Stimulated activated CD8-positive, alpha-beta memory T cell treated with anti-CD3 and anti-CD28 coated beads, Interleukin-7, amount 100 ng/mL, for 24 hours (primary cell): ENCODE measurements at regions not wholly inside any gene's neighbourhood (a gene's known extent, or its start where the extent isn't known, plus 50 kb on each side); places are given as distances from the start of the nearest gene placed in this dataset.

Experiments
- DNase-seq: peaks from one replicate; pipeline ENCODE4 v3.0.0-alpha.2; 2020; ENCODE audit warnings: low read depth

DNA sequence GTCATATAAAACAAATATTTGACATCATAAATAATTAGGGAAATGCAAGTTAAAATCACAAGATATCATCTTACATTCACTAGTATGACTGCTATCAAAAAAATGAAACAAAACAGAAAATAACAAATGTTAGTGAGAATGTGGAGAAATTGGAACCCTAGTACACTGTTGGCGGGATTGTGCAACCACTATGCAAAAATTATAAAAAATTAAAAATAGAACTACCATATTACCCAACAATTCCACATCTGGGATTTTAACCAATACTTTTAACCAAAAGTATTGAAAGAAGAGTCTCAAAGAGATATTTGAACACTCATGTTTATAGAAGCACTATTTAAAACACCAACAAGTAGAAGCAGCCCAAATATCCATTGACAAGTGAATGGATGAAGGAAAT is 797.2 kb upstream of the ADAMTS5 start:
- no peak for DNase-seq

DNA sequence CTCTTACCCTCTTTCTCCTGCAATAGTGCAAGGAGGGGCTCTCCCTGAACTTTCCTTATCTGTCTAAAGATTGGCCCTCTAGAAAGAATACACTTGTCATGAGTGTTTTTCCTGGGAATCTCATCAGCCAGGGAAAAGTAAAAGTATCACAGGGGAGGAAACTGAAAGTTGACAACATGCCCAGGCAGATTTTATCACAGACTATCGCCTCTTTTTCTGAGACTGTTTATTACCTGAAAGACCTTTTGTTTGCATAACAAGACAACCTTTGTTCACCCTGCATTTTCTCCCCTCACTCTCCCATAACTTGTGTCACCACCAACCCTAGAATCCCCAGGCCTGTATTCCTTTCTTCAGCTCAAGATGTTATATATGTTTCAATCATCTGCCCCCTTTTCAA is 794.7 kb upstream of the ADAMTS5 start:
- DNase-seq = no peak

DNA sequence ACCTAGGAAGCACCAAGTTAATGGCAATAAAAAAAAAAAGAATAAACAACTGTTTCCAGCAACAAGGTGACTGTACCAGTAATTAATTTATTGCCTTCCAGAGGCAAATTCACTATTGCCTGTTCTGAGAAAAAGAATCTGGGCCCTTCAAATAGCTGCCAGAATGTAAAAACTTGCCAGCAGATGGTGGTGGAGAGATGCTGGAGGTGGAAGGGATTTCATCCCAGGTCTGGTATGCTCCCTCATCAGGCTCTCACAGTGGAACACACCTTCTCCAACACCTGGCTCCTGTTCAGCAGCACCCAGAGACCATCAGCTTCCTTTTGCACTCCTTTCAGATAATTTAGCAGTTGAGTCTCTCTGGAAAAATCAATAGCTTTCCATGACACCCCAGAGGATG is 792.9 kb upstream of the ADAMTS5 start:
- no peak for DNase-seq

DNA sequence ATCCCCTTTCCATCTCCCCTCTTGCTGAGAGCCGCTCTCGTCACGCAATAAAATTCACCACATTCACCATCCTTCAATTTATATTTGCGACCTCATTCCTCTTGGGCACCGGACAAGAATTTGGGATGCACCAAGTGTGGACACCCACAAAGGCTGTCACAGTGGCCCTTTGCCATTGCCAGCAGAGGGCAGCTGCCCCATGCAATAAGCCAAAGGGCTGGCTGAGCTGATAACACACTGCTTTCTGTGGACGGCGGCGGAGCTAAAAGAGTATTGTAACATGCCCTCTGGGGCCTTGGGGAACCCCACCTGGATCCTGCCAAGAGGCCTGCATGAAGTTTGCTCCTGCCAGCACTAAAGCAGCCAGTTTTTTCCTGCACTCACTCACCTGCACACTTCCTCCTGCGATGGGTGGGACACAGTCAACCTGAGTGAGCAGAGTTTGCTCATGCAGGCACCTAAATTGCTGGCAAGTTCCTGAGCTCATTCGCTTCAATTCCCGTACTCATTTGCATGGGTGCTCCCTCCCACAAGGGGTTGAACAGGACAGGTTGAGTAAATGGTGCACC is 792.3 kb upstream of the ADAMTS5 start:
- DNase-seq = no peak

DNA sequence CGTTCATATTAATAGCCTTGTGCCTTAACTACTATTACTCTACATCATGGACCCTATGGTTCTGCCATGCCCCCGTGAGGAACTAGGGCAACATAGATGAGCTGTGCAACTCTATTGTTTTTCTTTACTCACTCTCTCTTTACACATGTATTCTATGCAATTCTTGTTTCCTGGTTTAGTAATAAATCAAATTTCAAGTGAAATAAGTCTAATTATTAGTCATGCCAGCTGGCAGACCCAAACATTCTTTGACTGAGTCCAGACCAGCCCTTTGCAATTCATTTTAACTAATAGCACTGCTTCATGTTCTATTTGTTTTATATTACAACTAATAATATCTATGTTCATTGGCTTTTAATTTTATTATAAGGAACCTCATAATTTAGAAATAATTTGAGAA is 789.3 kb upstream of the ADAMTS5 start:
- no peak for DNase-seq

DNA sequence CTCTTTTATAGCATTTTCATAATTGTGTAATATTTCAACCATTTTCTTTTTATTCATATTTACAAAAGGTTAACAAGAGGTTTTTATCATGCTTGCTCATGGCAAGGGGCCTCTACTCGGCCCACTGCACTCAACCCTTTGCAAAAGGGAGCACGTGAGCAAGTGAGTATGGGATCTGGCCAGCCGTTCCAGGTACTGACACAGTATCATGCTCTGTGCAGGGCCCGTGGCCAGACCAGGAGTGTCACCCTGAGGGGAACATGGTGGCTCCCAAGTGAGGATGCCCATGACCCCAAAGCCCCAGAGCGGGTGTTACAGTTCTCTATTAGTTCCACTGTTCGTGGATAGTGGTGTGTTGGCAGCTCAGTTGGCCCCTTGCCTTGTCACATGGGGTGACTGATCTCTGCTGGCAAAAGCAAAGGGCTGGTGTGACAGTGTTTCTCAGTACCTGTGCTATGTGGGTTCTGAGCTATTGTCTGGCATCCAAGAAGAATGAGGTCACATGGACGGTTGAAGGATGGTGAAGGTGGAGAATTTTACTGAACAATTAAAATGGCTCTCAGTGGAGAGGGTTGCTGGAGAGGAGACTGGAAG is 777.2 kb upstream of the ADAMTS5 start:
- no peak for DNase-seq

DNA sequence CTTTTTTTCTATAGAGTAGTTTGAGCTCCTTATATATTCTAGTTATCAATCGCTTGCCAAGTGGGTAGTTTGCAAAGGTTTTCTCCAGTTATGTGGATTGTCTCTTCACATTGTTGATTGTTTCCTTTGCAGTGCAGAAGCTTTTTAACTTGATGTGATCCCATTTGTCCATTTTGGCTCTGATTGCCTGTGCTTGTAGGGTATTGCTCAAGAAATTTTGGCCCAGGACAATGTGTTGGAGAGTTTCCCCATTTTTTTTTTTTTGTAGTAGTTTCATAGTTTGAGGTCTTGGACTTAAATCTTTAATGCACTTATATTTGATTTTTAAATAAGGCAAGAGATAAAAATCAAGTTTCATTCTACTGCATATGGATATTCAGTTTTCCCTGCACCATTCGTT is 774.8 kb upstream of the ADAMTS5 start:
- DNase-seq = no peak

DNA sequence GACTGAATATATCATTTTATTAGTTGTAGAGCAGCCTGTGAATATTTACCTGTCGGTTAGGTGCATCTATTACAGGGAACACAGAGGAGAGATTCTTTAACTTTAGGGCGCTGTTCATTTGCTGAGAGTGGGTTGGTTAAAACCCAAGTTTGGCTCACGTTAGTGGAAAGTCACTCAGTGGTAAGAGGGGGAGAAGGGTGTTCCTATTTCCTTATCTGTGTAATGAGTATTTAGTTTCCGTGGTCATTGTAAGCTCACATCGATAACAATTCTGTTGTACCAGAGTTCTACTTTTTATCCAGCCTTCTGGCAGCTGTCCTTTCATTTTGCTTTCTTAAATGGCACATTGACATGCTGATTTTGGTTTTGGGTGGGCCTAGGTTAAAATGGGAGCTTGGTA is 773.2 kb upstream of the ADAMTS5 start:
- DNase-seq = no peak

DNA sequence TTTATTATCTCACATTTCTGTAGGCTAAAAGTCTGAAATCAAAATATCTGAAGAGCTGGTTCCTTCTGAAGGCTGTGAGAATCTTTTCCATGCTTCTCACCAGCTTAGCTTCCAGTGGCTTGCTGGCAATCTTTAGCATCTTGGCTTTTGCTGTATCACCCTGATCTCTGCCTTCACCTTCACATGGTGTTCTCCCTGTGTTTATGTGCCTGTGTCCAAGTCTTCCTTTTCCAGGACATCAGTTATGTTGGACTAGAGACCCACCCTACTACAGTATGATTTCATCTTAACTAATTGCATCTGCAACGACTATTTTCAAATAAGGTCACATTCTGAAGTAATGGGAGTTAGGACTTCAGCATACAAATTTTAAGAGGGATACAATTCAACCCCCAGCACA is 772.3 kb upstream of the ADAMTS5 start:
- DNase-seq = no peak

DNA sequence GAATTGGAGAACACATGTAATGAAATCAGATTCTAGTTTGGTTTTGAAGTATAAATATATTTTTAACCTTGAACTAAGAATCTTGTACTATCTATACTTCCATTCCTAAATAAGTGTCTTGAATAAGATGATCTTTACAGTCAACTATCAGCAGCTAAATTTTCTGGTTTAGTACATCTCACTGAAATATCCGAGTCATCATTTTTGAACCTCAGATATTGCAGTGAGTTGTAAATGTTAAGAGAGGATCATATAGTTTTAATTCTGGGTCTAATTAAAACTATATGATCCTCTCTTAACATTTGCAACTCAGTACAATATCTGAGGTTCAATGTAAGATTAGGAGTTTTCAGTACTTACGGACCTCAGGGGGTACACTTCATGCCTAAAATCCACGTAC is 768.8 kb upstream of the ADAMTS5 start:
- no peak for DNase-seq

DNA sequence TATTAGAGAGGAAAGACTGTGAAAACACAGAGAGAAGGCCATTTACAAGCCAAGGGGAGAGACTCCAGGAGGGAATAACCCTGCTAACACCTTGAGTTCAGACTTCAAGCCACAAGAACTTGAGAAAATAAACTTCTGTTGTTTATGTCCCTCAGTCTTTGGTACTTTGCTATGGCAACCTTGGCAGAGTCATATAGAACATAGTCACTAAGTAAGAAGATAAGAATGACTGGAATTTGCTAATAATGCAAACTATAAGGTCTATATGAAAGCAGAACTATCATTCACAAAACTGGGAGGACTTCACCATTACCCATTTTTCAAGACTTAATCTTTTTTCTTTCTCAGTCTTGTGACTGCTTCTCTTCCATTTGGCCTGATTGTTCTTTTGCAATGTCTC is 767.3 kb upstream of the ADAMTS5 start:
- no peak for DNase-seq

DNA sequence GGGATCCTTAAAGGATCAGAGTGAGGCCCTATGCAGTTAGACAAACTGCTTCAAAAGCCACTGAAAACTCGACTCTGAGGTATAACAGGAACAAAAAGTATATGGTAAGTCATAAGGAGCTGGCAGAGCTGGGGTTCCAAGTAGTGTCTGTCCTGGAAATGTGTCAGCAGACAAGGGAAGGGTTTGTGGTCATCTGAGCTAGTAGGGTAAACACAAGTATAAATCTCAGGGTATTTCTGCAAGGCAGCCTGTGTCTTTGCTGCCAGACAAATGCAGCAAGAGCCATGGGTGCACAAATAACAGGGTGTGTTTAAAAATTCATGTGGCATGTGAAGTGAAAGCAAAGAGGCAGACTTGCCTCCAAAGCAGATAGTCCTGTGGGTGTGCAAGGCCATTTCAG is 759.0 kb upstream of the ADAMTS5 start:
- DNase-seq = no peak

DNA sequence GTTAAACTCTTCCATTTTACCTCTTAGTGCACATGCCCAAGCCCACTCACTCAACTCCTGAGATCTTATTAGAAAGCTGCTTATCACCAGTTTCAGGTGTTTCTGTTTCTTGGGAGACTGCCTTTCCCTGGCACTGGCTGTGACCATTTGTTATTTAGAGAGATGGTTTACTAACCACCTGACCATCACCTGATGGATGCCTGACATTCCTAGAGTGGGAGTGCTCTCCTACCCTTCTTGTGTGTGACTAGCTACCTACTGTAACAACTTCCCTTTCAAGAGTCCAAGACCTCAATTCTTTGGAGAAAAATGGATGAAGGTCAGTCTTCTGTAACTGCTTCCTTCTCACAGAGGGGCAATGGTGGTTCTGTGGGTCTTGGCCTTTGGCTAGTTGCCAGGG is 755.2 kb upstream of the ADAMTS5 start:
- DNase-seq = no peak

DNA sequence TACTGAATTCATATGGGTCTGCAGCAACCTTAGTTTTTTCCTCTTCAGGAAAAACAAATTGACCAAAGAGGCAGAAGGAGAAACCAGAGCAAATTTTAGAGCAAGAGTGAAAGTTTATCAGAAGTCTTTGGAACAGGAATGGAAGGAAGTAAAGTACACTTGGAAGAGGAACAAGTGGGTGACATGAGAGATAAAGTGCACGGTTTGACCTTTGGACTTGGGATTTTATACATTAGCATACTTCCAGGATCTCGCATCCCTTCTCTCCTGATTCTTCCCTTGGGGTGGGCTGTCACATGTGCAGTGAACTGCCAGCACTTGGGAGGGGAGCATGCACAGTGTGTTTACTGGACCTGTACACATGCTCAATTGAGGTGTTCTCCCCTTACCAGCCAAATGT is 754.8 kb upstream of the ADAMTS5 start:
- no peak for DNase-seq

DNA sequence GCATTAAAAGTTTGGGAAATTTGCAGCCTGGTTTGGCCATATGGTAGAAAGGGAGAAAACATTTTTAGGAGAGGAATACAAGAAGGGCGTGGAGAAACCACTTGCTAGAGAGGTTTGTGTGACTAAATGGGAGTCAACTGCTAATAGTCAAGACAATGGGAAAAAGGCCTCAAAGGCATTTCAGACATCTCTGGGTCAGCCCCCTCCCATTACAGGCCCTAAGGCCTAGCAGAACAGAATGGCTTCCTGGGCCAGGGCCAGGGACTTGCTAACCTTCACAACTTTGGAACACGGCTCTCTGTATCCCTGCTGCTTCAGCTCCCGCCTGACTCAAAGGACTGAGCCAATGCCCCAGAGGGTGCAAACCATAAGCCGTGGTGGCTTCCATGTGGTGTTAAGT is 752.3 kb upstream of the ADAMTS5 start:
- no peak for DNase-seq

DNA sequence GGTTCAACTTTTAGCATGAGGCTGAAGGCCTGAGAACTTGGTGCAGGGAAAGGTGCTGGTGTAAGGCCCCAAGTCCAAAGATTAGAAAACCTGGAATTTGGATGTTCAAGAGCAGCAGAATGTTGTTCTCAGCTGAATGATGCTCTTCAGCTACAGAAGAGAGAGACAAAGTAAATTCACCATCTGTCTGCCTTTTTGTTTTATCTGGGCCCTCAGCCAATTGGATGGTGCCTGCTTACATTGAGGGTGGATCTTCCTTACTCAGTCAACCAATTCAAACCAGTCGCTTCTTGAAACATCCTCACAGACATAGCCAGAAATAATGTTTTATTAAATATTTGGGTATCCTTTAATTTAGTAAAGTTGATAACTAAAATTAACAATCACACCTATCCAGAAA is 748.2 kb upstream of the ADAMTS5 start:
- DNase-seq = no peak

DNA sequence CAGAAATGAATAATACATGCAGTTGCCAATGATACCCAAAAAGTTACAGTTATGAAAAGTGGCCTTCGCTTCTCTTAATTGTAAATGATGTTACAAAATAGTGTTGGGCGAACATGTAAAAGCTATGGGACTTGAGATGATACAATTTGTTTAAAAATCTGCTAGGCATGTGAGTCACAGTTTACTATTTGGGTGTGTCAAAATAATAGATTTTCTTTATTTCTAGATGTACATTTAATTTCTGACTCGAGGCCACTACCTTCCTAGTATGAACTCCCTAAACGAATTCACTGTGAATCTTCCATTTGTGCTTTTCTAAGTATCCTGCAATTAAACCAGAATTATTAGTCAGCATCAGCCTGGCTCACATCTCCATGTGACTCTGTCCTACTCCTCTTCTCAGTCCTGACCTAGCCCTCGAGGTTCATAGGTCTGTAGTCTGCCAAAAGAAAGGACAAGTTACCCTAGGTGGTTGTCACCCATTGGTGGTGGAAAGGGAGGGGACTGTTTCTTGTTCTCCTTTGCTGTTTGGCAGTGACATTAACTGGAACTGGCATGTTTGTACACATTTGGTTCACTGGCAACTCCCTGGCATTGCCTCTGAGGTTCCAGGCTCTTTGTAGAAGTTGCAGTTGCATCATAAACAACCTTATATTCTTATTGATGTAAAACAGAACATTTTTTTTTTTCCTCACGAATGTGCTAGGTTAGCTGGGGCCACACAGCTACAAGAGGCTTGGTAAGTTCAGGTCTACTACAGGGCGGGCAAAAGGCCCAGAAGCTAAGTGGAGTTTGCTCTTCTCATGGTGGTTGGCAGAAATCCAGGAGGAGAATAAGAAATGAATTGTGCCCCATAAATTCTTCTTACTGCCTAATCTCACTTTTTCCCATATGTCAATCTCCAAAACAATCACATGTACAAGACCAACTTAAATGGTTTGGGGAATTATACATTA is 746.5 kb upstream of the ADAMTS5 start:
- no peak for DNase-seq

DNA sequence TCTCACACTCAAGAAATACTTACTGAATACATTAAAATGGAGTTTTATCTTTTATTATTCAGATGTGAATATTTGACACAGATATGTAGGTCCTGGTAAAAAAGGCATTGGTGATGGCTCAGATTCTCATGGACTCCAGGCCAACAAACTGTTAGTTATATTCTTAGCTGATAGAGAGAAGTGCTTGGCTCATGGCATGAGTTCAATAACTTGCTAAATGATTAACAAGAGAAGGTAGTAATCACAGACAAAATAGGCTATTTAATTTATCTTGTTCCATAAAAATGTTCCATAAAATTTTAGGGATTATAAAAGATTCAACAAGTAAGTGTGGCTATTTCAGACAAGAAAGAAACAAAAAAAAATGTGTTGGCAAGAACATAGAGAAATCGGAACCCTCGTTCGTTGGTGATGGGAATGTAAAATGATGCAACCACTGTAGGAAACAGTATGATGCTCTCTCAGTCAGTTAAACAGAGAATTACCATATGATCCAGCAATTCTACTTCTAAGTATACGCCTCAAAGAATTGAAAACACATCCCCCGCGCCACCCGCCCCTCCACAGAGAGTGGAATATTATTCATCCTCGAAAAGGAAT is 737.8 kb upstream of the ADAMTS5 start:
- DNase-seq = no peak

DNA sequence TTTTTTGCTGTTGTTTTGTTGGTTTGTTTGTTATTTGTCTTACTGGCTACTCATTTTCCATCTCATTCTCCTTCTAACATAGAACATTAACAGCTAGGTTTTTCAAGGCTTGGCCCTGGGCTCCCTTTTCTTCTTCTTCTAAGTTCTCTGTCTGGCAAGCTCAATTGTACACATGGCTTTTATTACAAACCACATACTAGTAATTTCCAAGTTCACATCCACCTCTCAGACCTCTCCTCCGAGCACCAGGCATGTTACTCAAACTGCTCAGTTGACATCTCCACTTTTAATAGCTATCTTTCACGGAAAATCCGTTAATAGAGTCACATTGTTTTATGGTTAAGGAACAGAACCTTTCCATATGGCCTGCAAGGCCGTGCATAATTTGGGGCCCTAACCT is 736.9 kb upstream of the ADAMTS5 start:
- DNase-seq = no peak

DNA sequence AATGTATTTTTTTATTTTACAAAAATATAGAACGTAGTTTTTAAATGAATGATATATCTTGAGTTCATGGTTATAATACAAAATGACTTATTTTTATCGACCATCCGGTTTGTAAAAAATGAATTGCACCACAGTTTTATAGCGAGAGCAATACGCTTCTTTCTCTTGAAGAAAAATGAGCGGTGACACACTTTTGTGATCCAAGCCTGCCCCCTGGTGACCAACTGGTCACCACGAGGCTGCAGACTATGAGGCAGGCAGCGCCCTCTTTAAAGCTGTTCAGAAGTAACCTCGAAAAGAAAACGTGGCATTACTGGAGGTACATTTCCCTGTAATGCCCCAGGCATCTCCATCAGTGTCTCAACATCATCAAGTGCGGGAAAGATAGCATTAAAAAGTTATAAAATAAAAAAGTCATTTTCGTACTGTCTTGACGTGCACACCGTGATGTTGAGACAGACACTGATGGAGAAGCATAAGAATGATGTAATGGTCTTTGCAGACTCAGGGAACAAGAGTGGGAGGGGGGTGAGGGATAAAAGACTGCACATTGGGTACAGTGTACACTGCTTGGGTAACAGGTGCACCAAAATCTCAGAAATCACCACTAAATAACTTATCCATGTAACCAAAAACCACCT is 734.2 kb upstream of the ADAMTS5 start:
- peak; percentile 7 for DNase-seq

DNA sequence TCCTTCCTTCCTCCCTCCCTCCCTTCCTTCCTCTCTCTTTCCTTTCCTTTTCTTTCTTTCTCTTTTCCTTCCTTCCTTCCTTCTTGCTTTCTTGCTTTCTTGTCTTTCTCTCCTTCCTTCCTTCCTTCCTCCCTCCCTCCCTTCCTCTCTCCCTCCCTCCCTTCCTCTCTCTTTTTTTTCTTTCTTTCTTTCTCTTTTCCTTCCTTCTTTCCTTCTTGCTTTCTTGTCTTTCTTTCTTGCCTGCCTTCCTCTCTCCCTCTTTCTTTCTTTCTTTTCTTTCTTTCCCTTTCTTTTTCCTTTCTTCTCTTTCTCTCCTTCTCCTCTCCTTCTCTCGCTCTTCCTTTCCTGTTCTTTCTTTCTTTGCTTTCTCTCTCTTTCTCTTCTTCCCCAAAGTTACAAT is 728.4 kb upstream of the ADAMTS5 start:
- no peak for DNase-seq

DNA sequence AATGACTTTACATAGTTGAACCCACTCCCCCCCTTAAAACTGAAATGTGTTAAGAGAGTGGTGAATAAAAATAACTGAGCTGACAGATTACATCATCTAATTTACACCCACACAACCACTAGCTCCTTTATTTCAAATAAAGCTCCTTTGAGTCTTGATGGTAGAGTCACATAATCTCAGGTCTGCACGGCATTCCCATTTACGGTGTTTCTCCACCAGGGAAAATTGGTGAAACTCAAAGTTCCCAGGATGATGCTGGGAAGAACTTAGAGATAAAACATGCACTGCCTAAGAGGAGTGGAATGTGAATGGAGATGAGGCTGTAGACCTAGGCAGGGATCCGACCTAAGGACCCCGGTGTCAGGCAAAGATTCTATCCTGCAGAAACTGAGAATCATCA is 727.8 kb upstream of the ADAMTS5 start:
- DNase-seq = no peak

DNA sequence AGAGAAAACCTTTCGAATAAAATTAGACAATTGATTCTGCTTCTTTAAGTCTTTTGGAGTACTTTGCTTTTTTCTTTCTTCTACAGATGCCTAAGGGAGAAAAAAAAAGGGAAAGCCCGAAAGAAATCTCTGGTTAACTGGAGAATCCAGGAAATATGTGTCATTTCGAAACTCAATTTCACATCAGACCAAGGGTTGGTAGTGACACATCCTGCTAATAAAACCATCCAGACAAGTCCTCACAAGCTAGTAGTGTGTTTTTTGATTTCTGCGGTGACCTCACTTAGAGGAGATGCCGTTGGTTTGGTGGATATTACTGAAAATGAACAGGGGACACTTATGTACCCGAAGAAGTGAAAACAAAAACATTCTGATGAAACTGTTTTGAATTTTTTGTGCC is 726.5 kb upstream of the ADAMTS5 start:
- no peak for DNase-seq
